Suppressor macrophage treated with lipopolysaccharide for 4 hours (primary cell): ENCODE measurements at regions not wholly inside any gene's neighbourhood (a gene's known extent, or its start where the extent isn't known, plus 50 kb on each side); places are given as distances from the start of the nearest gene placed in this dataset.
"Not testable (repeated sequence)": the region's sequence is repeated elsewhere in the genome, so short reads cannot be mapped to it uniquely, and the experiment has no call there.

Experiments used
- DNase-seq: peaks from one replicate; pipeline ENCODE4 v3.0.0-alpha.2; 2020

DNA sequence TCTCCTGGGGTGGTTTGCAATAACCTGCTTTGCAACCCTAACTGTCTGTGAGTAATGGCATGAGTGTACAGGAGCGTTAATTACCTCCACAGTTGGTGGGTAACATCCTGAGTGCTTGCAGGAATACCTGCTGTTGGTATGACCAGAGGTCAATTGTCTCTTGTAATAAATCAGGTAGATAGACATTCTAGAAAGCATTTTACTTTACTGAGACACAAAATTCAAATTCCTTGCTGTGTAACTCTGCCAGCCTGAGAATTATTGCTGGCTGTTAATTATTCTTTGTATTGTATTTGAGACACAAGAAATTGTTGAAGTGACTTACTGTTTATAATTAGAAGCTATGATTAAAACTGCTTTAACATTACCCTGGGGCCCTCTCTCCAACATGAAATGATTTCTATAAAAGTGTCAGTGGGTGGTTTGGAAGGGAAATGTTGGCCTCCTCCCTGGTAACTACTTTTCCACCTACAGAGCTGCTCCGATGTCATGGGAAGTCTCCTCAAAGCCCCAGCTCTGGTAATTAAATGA is 150.8 kb upstream of the ADCY2 start:
- DNase-seq = no peak

DNA sequence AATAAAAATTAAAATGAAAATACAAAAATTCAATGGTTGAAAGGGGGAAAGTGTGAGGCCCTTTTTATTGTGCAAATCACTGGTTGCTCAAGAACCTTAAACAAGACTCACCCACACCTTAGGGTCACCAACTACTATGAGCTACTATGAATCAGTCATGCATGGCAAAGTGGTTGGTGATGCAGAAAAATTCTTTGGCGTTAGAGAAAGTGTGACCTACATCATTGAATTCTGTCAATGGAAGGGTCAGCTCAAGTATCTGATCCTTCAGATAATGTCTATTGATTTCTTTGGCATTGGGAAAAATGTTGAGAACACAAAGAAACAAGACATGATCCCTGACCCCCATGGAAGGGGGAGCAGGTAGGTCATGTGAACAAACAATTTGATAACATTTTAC is 149.7 kb upstream of the ADCY2 start:
- DNase-seq = peak; percentile 1

DNA sequence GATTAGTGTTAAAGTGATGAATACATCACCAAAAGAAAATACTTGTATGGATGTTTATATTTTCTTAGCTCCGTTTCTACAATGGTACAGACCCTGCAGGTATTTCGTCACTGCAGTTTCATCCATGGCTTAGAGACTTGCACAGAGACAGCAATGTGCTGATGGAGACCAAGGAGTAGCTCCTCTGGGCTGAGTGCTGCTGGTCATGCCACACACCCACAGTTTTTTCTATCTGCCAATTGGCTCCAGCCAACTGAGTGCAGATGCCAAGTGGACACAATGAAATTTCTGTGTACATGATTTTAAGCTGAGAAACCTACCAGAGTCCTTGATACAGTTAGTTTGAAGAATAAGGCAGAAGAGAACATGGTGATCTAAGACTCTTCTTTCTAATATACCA is 145.9 kb upstream of the ADCY2 start:
- peak; percentile 2 for DNase-seq

DNA sequence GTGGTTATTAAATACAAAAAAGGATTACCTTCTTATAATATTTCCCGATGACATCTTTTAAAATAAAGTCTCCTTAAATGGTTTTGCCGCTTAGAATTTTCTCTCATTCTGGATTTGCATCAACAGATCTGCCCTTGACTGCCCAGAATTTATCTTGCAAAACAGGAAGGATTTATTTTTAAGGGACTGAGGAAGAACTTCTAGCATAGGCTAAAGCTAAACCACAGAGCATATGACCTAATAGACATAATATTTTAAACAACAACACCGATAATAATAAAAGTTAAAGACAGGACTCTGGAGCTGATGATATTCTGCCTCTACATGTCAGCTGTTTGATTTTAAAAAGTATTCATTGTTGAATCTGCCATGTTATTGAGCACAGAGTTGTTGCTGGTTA is 145.3 kb upstream of the ADCY2 start:
- DNase-seq = peak; percentile 36

DNA sequence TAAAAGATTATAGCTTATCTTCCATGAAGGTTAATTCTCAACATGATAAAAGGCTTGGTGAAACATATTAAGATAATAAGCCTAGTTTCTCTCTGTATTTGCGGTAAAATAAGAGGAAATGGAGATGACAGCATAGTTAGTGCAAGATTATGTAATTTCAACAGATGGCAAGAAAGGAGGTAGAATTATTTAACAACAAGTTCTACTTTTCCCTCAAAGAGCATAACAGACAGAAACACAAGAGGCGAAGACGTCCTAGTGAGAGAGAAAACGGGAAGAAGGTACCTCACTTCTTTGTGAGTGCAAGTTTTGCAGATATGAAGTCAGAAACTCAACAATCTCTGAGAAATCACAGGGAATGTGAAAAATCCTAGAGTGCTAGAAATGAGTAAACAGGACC is 144.8 kb upstream of the ADCY2 start:
- peak; percentile 58 for DNase-seq

DNA sequence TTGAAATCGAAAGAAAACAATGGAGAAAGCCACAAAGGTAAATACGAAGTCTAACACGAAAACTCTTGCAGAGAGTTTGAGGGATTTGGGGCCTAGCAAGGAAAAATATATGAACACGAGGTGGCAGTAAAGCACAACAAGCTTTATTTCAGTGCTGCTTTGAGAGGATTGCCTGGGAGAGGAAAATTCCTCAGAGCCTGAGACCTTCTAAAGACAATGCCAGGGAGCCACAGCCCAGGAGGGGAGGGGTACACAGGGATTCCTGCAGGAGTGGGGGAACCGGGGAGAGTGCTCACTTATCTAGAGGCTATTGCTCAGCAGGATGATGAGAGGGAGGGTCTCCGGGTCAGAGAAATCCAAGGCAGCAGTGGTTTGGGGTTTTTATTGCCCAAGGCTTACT is 134.9 kb upstream of the ADCY2 start:
- DNase-seq = peak; percentile 48

DNA sequence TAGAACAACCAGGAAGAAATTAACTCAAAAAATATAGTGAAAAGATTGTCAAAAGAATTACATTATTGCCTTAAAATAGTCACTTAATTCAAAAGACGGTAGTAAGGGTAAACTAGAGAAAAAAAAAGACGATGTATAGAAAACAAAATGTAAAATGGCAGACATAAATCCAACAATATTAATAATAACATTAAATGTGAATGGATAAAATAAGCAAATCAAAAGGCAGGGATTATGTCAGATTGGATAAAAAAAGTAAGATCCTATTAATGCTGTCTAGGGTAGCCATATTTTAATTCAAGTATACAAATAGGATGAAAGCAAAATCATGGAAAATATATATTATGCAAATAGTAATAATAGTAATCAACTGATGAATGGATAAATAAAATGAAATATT is 134.0 kb upstream of the ADCY2 start:
- no peak for DNase-seq

DNA sequence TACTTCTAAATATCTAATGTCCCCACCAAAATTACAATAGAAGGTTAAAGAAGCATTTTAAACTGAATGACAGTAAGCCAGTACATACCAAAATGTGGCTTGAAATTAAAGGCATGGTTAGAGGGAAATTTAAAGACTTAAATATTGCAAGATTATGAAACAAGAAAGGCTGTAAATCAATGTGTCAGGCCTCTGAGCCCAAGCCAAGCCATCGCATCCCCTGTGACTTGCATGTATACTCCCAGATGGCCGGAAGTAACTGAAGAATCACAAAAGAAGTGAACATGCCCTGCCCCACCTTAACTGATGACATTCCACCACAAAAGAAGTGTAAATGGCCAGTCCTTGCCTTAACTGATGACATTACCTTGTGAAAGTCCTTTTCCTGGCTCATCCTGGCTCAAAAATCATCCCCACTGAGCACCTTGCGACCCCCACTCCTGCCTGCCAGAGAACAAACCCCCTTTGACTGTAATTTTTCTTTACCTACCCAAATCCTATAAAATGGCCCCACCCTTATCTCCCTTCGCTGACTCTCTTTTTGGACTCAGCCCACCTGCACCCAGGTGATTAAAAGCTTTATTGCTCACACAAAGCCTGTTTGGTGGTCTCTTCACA is 132.4 kb upstream of the ADCY2 start:
- DNase-seq = not testable (repeated sequence)

DNA sequence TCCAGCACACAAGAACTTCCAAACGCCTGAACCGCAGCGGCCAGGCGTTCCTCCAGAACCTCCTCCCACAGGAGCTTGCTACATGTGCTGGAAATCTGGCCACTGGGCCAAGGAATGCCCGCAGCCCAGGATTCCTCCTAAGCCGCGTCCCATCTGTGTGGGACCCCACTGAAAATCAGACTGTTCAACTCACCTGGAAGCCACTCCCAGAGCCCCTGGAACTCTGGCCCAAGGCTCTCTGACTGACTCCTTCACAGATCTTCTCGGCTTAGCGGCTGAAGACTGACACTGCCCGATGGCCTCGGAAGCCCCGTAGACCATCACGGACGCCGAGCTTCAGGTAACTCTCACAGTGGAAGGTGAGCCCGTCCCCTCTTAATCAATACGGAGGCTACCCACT is 130.2 kb upstream of the ADCY2 start:
- DNase-seq = not testable (repeated sequence)

DNA sequence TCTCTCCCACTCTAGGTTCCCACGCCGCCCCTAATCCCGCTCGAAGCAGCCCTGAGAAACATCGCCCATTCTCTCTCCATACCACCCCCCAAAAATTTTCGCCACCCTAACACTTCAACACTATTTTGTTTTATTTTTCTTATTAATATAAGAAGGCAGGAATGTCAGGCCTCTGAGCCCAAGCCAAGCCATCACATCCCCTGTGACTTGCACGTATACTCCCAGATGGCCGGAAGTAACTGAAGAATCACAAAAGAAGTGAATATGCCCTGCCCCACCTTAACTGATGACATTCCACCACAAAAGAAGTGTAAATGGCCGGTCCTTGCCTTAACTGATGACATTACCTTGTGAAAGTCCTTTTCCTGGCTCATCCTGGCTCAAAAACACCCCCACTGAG is 127.2 kb upstream of the ADCY2 start:
- not testable (repeated sequence) for DNase-seq

DNA sequence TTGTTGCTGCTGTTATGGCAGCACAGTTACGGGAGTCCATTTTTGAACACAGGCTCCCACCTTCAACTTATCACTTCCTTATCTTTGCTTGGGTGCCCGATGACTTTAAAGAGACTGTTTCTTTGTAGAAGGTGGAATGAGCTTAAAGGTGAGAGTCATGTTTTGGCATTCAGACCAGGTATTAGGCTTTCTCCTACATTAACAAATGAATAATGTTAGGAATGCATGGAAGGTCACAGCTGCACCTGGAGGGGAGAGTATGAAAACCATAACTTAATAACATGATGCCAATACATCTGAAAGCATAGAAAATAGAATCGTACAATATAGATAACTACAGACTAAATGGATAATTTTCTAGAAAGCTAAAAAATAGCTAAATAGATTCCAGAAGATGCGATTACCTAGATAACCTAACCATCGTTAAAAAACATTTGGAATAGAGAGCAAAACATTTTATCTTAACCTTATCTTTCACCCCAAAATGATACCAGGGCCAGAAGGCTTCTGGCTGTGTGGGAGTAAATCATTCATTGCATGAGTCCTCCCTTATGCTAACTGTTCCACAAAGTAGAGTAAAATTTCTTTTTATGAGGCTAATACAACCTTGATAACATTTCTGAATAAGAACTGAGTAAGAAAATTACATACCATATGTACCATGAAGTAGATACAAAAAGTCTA is 126.2 kb upstream of the ADCY2 start:
- no peak for DNase-seq

DNA sequence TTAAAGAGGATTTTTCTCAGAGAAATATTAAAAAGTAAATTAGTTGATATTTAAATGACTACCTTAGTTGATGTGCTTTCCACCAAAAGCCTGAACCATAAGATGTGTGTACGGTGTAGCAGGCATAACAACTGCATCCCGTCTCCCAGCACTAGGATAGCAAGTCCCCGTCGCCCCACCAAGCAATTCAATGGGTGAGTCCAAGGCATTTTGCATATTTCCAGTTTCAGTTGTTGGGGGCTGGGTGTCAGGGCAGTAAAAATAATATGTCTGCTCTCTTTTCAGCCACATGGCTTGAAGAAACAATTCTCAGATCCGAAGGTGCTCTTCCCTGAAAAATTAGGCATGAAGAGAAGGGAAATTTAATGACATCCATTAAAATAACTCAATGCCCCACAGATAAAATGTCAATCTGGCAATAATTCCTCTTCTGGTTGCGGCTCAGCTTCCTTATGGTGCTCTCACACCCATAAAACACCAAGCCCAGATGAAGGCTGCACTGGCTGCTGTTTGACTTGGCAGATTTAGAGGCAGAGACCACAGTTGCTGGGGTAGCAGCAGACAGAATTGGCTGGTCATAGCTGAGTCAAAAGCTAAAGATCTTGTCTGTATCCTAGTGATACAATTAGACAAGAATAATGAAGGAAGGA is 124.4 kb upstream of the ADCY2 start:
- DNase-seq = no peak

DNA sequence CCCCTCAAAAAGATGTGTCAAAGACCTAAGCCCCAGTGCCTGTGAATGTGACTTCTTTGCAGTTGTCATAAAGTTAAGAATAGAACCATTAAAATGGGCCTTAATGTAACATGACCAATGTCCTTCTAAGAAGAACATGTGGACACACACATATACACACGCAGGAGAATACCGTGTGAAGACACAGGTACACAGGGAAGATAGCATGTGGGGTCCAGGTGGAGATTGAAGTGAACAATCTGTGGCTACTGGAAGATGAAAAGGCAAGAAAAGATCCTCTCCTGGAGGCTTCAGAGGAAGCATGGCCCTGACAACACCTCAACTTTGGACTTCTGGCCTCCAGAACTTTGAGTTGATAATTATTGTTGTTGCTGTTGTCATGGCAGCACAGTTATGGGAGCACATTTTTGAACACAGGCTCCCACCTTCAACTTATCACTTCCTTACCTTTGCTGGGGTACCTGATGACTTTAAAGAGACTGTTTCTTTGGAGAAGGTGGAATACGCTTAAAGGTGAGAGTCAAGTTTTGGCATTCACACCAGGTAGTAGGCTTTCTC is 123.5 kb upstream of the ADCY2 start:
- no peak for DNase-seq

DNA sequence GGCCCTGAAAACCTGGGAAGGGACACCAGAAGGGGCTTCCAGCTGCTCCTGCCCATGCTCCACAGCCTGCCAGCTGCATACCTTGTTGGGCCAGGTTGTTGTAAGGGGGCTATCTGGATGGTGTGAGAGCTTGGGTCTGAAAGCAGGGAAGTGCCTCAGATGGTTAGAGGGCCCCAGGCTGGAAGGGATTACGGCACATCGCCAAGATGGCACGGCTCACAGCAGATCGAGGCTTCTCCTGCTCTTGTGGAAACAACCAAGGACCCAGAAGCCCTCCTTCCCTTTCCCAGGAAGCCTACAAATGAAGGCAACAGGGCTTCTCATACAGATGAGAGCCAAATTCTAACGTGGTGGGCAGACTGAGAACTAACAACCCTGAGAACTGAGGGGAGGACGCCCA is 121.7 kb upstream of the ADCY2 start:
- no peak for DNase-seq

DNA sequence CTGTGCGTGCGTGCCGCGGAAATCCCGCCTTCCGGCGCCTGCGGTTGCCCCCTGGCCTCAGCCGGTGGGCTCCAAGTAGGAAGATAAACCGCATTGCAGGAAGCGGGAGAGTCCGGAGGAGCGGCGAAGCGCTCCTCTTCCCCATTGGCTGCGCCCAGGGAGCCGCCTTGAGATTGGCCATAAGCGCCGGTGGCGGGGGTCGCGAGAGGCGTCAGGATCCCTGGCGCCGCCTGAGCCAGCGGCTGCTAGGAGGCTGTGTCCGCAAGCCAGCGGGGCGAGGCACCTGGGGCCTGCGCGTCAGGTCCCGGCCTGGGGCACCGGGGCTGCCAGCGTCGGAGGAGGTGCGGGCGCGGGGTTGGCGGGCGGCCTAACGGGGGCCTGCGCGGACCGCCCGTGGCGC is 106.3 kb upstream of the ADCY2 start:
- not testable (repeated sequence) for DNase-seq

DNA sequence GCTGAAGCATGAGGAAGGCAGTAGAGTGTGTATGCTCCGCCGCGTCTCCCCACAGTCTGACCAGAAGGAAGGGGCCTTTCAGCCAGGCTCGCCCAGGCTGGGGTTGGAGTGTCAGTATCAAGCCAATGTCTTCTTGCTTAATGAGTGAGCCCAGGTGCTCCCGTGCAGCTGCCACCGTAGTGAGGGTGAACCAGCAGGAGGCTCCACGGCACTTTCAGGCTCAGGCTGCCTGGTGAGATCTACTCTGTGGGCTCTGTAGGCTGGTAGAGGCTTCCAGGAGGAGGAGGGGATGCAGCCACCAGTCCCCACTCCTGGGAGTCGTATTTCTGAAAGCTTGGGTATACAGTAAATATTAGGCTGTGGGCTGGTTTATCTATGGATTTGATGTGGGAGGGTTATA is 98.1 kb upstream of the ADCY2 start:
- DNase-seq = not testable (repeated sequence)

DNA sequence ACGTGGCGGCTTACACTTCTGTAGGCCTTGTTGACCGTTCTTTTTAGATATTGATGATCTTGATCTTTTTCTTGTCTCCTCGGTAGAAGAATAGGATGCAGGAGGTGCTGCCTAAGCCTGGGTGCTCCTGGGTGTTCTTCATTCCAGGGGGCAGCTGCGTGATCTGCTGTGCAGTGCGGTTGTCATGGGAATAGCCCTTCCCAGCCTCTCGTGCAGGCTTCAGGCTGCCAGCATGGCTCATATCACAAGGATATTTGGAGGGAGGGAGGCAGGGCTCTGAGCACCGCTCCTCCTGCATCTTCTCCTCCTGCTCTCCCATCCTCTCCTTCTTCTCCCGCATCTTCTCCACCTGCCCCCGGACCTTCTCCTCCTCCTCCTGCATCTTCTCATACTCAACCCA is 96.2 kb upstream of the ADCY2 start:
- DNase-seq = not testable (repeated sequence)

DNA sequence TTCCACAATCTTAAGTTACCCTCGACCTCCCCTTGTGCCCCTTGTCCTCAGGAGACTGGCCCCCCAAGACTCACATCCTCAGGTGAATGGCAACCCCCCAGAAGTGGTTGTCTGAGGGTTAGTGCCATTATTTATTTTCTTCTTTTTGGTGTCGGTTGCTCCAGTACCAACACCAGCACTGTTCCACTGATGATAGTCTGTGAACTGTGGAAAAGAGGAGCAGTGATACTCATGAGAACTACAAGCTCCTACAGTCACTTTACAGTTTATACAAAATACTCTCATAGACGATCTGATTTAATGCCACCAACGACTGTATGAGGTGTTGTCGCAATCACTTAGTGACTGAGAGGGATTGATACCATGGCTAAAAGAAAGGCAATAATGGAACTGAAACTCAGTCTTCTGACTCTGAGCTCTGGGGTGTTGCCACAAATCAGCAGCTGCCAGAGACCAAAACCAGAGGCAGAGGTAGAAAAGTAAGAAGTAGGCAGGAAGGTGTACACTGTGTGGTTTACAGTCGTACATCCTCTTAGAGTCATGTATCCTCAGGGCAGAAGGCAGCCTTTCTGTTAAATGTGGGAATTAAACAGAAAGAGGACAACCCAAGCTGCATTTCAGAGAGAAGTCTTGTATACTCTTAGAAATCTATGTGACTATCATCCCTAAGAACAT is 90.8 kb upstream of the ADCY2 start:
- not testable (repeated sequence) for DNase-seq

DNA sequence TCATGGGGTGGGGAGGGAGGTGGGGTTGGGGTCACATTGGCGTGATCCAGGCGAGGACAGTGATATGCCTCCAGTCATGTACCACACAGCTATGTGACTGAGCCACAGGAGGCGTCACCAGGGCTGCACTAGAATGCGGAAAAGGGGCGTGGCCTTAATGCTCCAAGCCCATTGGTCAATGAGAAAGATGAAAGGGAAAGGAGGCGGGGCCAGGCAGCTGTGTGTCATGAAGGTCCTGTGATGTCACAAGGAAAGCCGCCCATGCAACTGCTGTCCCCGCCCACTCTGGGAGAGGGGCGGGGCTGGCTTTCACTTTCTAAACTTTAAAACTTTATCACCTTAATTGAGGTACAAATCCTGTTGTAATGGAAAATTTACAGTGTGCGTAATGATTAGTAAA is 89.4 kb upstream of the ADCY2 start:
- DNase-seq = not testable (repeated sequence)

DNA sequence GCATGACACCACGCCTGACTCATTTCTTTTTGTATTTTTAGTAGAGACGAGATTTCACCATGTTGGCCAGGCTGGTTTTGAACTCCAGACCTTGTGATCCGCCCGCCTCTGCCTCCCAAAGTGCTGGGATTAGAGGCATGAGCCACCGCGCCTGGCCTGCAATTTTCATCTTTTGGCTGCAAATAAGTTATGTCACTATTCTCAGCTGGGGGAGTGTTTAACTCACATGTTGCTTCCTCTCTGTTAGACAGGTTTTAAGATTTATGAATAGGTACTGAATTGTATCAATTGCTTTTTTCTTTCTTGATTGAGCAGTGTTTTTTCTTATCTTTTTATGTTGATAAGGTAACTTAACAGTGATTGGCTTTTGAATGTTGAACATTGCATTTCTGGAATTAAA is 88.2 kb upstream of the ADCY2 start:
- not testable (repeated sequence) for DNase-seq

DNA sequence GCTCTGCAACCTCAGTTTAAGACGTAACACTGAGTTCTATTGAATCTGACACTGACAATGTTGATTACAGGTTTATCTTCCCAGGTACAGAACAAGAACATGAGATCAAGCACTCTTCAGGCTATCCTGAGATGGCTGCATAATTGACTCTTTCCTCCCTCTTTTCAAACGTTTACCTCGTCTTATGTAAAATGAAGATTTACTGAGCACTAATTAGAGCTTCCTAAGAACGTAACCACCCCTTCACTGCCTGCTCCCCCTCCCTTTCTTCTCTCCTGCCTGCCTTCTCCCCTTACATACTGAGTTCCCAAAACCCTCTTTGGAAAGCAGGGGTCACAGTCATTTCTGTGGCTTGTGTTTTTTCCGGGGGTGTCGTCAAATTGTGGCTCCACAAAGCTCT is 86.2 kb upstream of the ADCY2 start:
- not testable (repeated sequence) for DNase-seq

DNA sequence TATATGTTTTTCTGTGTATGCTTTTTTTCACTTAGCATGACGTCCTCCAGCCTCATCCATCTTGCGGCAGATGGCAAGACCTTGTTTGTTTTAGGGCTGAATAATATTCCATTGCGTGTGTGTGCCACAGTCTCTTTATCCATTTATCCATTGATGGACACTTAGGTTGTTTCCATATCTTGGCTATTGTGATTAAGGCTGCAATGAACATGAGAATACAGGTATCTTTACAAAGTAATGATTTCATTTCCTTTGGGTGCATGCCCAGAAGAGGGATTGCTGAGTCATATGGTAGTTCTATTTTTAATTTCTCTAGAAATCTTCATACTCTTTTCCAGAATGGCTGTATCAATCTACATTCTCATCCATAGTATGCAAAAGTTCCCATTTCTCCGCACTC is 85.3 kb upstream of the ADCY2 start:
- DNase-seq = not testable (repeated sequence)

DNA sequence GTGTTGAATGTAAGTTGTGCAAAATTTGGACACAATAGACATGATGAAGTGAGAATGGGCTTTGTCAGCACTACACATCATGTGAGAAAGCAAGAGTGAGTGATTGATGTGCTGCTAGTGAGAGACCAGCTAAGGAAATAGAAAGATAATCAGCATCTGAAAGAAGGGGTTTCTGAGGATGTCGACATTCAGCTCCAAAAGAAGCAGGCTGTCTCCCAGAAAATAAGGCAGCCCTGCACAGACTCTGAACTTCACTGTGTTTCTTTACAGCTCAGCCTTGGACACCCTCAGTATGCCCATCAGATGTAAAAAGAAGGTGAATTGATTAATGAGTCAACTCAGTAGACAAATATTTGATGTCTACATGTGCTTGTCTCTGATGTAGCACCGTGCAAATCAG is 80.8 kb upstream of the ADCY2 start:
- DNase-seq = no peak
